ENCODE measurements at regions not wholly inside any gene's neighbourhood (a gene's known extent, or its start where the extent isn't known, plus 50 kb on each side); places are given as distances from the start of the nearest gene placed in this dataset.

DNA sequence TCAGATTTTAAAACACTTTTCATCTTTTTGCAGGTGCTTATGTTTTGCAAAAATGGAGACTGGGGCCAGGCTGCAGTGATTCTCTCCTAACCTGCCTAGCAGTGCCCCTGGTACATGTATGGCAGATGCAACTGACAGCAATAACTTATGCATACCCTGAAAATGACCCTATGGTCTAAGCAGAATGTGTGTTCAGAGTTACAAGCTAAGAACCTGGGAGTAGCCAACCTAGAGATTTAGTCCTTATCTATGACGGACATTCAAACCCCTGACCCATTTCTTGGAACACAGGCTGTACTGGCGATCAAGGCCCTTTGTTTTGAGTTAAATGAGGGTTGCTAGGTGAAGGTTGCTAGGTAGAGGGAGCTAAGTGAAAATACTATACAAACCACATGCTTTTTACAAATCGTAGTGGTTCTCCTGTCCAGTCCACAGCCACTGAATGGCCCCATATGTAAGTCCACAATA lies 184.9 kb upstream of the SESN3 start:
- no peak overlapping the region for H3K56ac ChIP-seq (ENCODE audit: extremely low read depth, insufficient read depth, low read length)
- intact Hi-C loops (cut with micrococcal nuclease) (no loop called here), in situ Hi-C loops (cut with MboI; ENCODE audit: low sequenced_read_pairs) (no loop called here), dilution Hi-C loops (cut with HindIII; ENCODE audit: low sequenced_read_pairs, unreplicated experiment) (no loop called here)
- TF ChIP-seq RAD21 (IDR thresholded peaks at IDR 0.05; ENCODE audit: low read length) (no peak), MAFK (IDR thresholded peaks at IDR 0.05; ENCODE audit: low read depth, low read length) (no peak), FOS (IDR thresholded peaks at IDR 0.05; ENCODE audit: low read depth, low read length) (no peak)
- H3K36me3 ChIP-seq (ENCODE audit: control insufficient read depth, insufficient read depth, low read length), result no peaks in the 10 kb centered on the region
- H4K5ac ChIP-seq (ENCODE audit: low read depth, low read length), result no peak overlapping the region
- no peak overlapping the region for H2AFZ ChIP-seq (replicated peaks; ENCODE audit: low read length, poor library complexity)
- no peaks in the 10 kb centered on the region for H3K79me1 ChIP-seq (ENCODE audit: low read depth in 1 of 2, low read length in 2 of 2)
- H3K9me3 ChIP-seq (ENCODE audit: control insufficient read depth, insufficient read depth, low read length), result no peaks in the 10 kb centered on the region
- H2AK9ac ChIP-seq (replicated peaks; ENCODE audit: low read depth, low read length, poor library complexity), result no peak overlapping the region
- H3K18ac ChIP-seq (ENCODE audit: low read depth, low read length), result no peak overlapping the region
- POLR2A ChIA-PET (ENCODE audit: unreplicated experiment), result no interaction called here
- H3K4ac ChIP-seq (ENCODE audit: low read depth, low read length), result no peak overlapping the region
- H3K9me1 ChIP-seq (ENCODE audit: insufficient read depth, low read length), result no peaks in the 10 kb centered on the region
- no peak overlapping the region for H3K14ac ChIP-seq (replicated peaks; ENCODE audit: low read depth, low read length)
- H2BK5ac ChIP-seq (ENCODE audit: low read depth, low read length, poor library complexity, severe bottlenecking), result no peak overlapping the region
- H2AK5ac ChIP-seq (ENCODE audit: low read depth, low read length), result no peak overlapping the region
- CTCF ChIA-PET, result no interaction called here
- no peak overlapping the region for H3K9ac ChIP-seq (ENCODE audit: low read depth, low read length)
- H3K27me3 ChIP-seq (ENCODE audit: control insufficient read depth, insufficient read depth, low read length), result no peaks in the 10 kb centered on the region
- no peak overlapping the region for H3K27ac ChIP-seq (ENCODE audit: insufficient read depth, low read length)
- H4K8ac ChIP-seq (ENCODE audit: low read depth in 2 of 2, low read length in 2 of 2), result no peak overlapping the region
- no peak overlapping the region for H3K23ac ChIP-seq (ENCODE audit: low read depth, low read length)
- H2BK20ac ChIP-seq (ENCODE audit: low read depth, low read length), result no peak overlapping the region
- H4K91ac ChIP-seq (ENCODE audit: insufficient read depth, low read depth, low read length), result no peak overlapping the region
- H3K4me1 ChIP-seq (ENCODE audit: control insufficient read depth, insufficient read depth, low read length), result no peaks in the 10 kb centered on the region
- no peak overlapping the region for H3K4me3 ChIP-seq (ENCODE audit: insufficient read depth, low read depth, low read length)
- ATAC-seq (ENCODE audit: low read depth) (no peak), DNase-seq (no peak)
- no peak overlapping the region for H3K4me2 ChIP-seq (ENCODE audit: low read depth, low read length)
- WGBS, 2 experiments (ENCODE audit: extremely low coverage in 2 of 2, insufficient read length in 1 of 2), result no CpG with 5 or more reads among the region's 3 CpGs
- no peaks in the 10 kb centered on the region for H4K20me1 ChIP-seq (ENCODE audit: insufficient read depth, low read length)
- no peak overlapping the region for H2BK120ac ChIP-seq (ENCODE audit: low read depth, low read length)
- BruUV-seq (replicated peaks), result no TSS peak
- H2BK15ac ChIP-seq (ENCODE audit: low read depth, low read length), result no peak overlapping the region

Data from IMR-90 (cell line).